GM21423 (cell line): ENCODE measurements at regions not wholly inside any gene's neighbourhood (a gene's known extent, or its start where the extent isn't known, plus 50 kb on each side); places are given as distances from the start of the nearest gene placed in this dataset.
"Not testable (repeated sequence)": the region's sequence is repeated elsewhere in the genome, so short reads cannot be mapped to it uniquely, and the experiment has no call there.

Source experiments
- ATAC-seq: cut with Tn5 transposase; IDR thresholded peaks from one replicate; pipeline ENCODE4 v1.9.1; 2021; ENCODE audit warnings: mild to moderate bottlenecking, moderate library complexity; ENCODE audit not compliant: unreplicated experiment

- no peak for ATAC-seq
Measured at GRCh38 chr11:22449441-22449840, 111.3 kb downstream of the SLC17A6 start.

GRCh38 chr11:22444076-22444475 lies 105.9 kb downstream of the SLC17A6 start:
- ATAC-seq = no peak

GRCh38 chr11:22441831-22442230 lies 103.7 kb downstream of the SLC17A6 start:
- no peak for ATAC-seq

DNA sequence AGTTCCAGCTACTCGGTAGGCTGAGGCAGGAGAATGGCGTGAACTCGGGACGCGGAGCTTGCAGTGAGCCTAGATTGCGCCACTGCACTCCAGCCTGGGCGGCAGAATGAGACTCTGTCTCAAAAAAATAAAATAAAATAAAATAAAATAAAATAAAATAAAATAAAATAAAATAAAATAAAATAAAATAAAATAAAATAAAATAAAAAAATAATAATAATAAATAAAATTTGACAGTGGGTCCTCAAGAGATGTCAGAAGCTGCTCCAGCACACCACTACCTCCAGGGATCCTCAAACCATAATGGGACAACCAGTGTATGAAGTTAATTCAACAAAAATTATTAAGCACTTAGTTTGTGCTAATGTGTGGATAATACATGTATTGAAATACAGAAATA lies 97.4 kb downstream of the SLC17A6 start:
- not testable (repeated sequence) for ATAC-seq

DNA sequence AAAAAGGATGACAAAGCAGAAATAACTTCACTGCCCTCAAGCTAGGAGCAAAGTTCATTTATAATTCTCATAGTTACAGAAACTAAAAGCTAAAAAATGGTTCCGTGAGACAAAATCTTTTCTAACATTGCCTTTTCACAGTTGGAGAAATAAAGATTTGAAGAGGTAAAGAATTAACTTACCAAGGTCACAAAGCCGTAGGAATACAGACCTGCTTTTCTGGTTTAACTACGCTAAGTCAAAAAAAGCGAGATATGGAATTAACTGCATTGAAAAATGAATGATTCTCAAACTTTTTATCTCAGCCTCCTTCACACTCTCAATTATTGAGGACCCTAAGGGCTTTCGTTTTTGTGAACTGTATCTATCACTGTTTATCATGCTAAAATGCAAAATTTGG lies 95.3 kb downstream of the SLC17A6 start:
- no peak for ATAC-seq

- ATAC-seq = no peak
Measured at GRCh38 chr11:22433094-22433455, 94.9 kb downstream of the SLC17A6 start.

GRCh38 chr11:22432291-22433093 lies 94.3 kb downstream of the SLC17A6 start:
- no peak for ATAC-seq

DNA sequence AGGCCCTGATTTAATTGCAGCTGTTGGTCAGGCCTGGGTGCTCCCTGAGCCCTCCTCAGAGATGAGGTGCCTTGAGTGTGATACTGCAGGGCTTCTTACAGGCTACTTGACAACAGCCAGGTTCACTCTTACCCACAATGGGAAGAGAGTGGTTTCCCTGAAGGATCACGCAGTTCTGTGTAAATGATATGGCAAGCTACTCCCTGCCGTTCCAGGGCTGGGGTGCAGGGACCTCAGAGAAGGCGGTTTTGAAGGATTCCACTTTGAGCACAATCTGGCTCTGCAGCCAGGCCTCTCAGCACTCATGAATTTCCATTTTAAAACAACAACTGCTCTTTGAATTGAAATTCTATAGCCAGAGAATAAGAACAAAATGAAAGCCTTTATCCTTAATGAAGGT lies 92.9 kb downstream of the SLC17A6 start:
- no peak for ATAC-seq

- ATAC-seq = no peak
Measured at GRCh38 chr11:22430639-22431038, 92.5 kb downstream of the SLC17A6 start.

GRCh38 chr11:22430141-22430541 lies 92.0 kb downstream of the SLC17A6 start:
- no peak for ATAC-seq
